ENCODE measurements at regions not wholly inside any gene's neighbourhood (a gene's known extent, or its start where the extent isn't known, plus 50 kb on each side); places are given as distances from the start of the nearest gene placed in this dataset.

GRCh38 chr1:63108206-63108605 lies 214.2 kb upstream of the FOXD3 start:
- no peak for DNase-seq (ENCODE audit: low spot score)
- no peak for TF ChIP-seq CTCF (IDR thresholded peaks at IDR 0.05; ENCODE audit: borderline replicate concordance, control extremely low read depth, extremely low read depth, insufficient read depth, missing control alignments)
- in situ Hi-C loops (cut with MboI; ENCODE audit: low sequenced_read_pairs, unreplicated experiment): no loop called here

GRCh38 chr1:63112155-63112900 lies 210.0 kb upstream of the FOXD3 start:
- peak; percentile 3 for DNase-seq (ENCODE audit: low spot score)

GRCh38 chr1:63115527-63115926 lies 206.8 kb upstream of the FOXD3 start:
- no peak for DNase-seq (ENCODE audit: low spot score)
- no peak for TF ChIP-seq CTCF (IDR thresholded peaks at IDR 0.05; ENCODE audit: borderline replicate concordance, control extremely low read depth, extremely low read depth, insufficient read depth, missing control alignments)

More at GRCh38 chr1:63112155-63112900, 210.0 kb upstream of the FOXD3 start:
- TF ChIP-seq CTCF (IDR thresholded peaks at IDR 0.05; ENCODE audit: borderline replicate concordance, control extremely low read depth, extremely low read depth, insufficient read depth, missing control alignments): no peak
- in situ Hi-C loops (cut with MboI; ENCODE audit: low sequenced_read_pairs, unreplicated experiment): no loop called here

GRCh38 chr1:63116016-63116415 lies 206.4 kb upstream of the FOXD3 start:
- in situ Hi-C loops (cut with MboI; ENCODE audit: low sequenced_read_pairs, unreplicated experiment): no loop called here
- TF ChIP-seq CTCF (IDR thresholded peaks at IDR 0.05; ENCODE audit: borderline replicate concordance, control extremely low read depth, extremely low read depth, insufficient read depth, missing control alignments): no peak
- DNase-seq (ENCODE audit: low spot score): no peak

More at GRCh38 chr1:63115527-63115926, 206.8 kb upstream of the FOXD3 start:
- in situ Hi-C loops (cut with MboI; ENCODE audit: low sequenced_read_pairs, unreplicated experiment): no loop called here

GRCh38 chr1:63119575-63120155 lies 202.7 kb upstream of the FOXD3 start:
- in situ Hi-C loops (cut with MboI; ENCODE audit: low sequenced_read_pairs, unreplicated experiment): no loop called here
- no peak for TF ChIP-seq CTCF (IDR thresholded peaks at IDR 0.05; ENCODE audit: borderline replicate concordance, control extremely low read depth, extremely low read depth, insufficient read depth, missing control alignments)
- DNase-seq (ENCODE audit: low spot score): no peak

GRCh38 chr1:63122079-63122478 lies 200.3 kb upstream of the FOXD3 start:
- TF ChIP-seq CTCF (IDR thresholded peaks at IDR 0.05; ENCODE audit: borderline replicate concordance, control extremely low read depth, extremely low read depth, insufficient read depth, missing control alignments): no peak
- peak; percentile 6 for DNase-seq (ENCODE audit: low spot score)
- in situ Hi-C loops (cut with MboI; ENCODE audit: low sequenced_read_pairs, unreplicated experiment): no loop called here

Measured in GM13976 (cell line).